CD4-positive, CD25-positive, alpha-beta regulatory T cell (primary cell): ENCODE measurements at regions not wholly inside any gene's neighbourhood (a gene's known extent, or its start where the extent isn't known, plus 50 kb on each side); places are given as distances from the start of the nearest gene placed in this dataset.

Experiments
- ATAC-seq, 2 donors: fragments of 150-1000 bp; cut with Tn5 transposase; one replicate each; pipeline ENCODE4 v1.10.0; 2021; ENCODE audit warnings: low read depth in 2 of 2, moderate number of reproducible peaks in 2 of 2, moderate library complexity in 1 of 2
- DNase-seq, 3 donors: peaks; one replicate each; pipeline versions ENCODE4 v3.0.0 to v3.0.0-alpha.2; 2012 to 2022; ENCODE audit warnings: mixed read lengths in 1 of 3
- H3K27ac ChIP-seq: one replicate; pipeline ENCODE4 v1.7.0; 2013; ENCODE audit warnings: mild to moderate bottlenecking, low read length; ENCODE audit not compliant: insufficient read depth, poor library complexity, severe bottlenecking
- H3K27me3 ChIP-seq: one replicate; pipeline ENCODE4 v1.7.0; 2013; ENCODE audit warnings: low read length; ENCODE audit not compliant: control insufficient read depth, insufficient read depth
- H3K36me3 ChIP-seq: one replicate; pipeline ENCODE4 v1.7.0; 2013; ENCODE audit warnings: mild to moderate bottlenecking, low read length, moderate library complexity; ENCODE audit not compliant: control insufficient read depth, insufficient read depth
- H3K4me1 ChIP-seq: 2 replicates; pipeline ENCODE4 v1.7.0; 2013; ENCODE audit warnings: mild to moderate bottlenecking, low read length; ENCODE audit not compliant: insufficient read depth, control insufficient read depth, poor library complexity, severe bottlenecking
- H3K4me3 ChIP-seq: one replicate; pipeline ENCODE4 v1.7.0; 2013; ENCODE audit warnings: low read depth, mild to moderate bottlenecking, low read length, moderate library complexity
- H3K9me3 ChIP-seq, 2 experiments: 1 replicate in 1 of 2; 2 replicates in 1 of 2; pipeline ENCODE4 v1.7.0; 2013; ENCODE audit warnings: low read length in 2 of 2, mild to moderate bottlenecking in 1 of 2, moderate library complexity in 1 of 2; ENCODE audit not compliant: control insufficient read depth in 2 of 2
- H3K27ac Mint-ChIP-seq, 3 donors: one replicate each; pipeline ENCODE4 v1.8.0; 2020 to 2022; ENCODE audit warnings: mild to moderate bottlenecking in 3 of 3, mixed read lengths in 3 of 3, moderate library complexity in 2 of 3
- H3K27me3 Mint-ChIP-seq: one replicate; pipeline ENCODE4 v1.8.0; 2022; ENCODE audit warnings: mild to moderate bottlenecking, mixed read lengths
- H3K36me3 Mint-ChIP-seq: one replicate; pipeline ENCODE4 v1.8.0; 2020; ENCODE audit warnings: mixed read lengths
- H3K4me1 Mint-ChIP-seq, 4 donors: one replicate each; pipeline ENCODE4 v1.8.0; 2020 to 2022; ENCODE audit warnings: mixed read lengths in 4 of 4, mild to moderate bottlenecking in 1 of 4
- H3K4me3 Mint-ChIP-seq, 4 donors: one replicate each; pipeline ENCODE4 v1.8.0; 2020 to 2022; ENCODE audit warnings: mild to moderate bottlenecking in 4 of 4, mixed read lengths in 4 of 4, moderate library complexity in 3 of 4
- H3K9me3 Mint-ChIP-seq, 7 donors: one replicate each; pipeline ENCODE4 v1.8.0; 2020 to 2022; ENCODE audit warnings: mixed read lengths in 7 of 7, mild to moderate bottlenecking in 3 of 7, moderate library complexity in 2 of 7

- no peak overlapping the region for H3K4me3 Mint-ChIP-seq
- no peak overlapping the region for H3K4me3 ChIP-seq
- no peak overlapping the region for H3K27ac Mint-ChIP-seq
- DNase-seq (no peak), ATAC-seq (no peak)
- no peaks in the 10 kb centered on the region for H3K9me3 ChIP-seq
- H3K4me1 ChIP-seq: no peaks in the 10 kb centered on the region
- H3K36me3 ChIP-seq: no peaks in the 10 kb centered on the region
- no peaks in the 10 kb centered on the region for H3K27me3 ChIP-seq
- no peaks in the 10 kb centered on the region for H3K4me1 Mint-ChIP-seq
- H3K27me3 Mint-ChIP-seq: no peaks in the 10 kb centered on the region
- H3K36me3 Mint-ChIP-seq: no peaks in the 10 kb centered on the region
- peaks cover 0 to 3% (median 0%) of the 10 kb centered on the region in 7 donors for H3K9me3 Mint-ChIP-seq
- no peak overlapping the region for H3K27ac ChIP-seq
Measured at GRCh38 chr5:171593401-171593800, 174.0 kb downstream of the FGF18 start.

GRCh38 chr5:171593976-171594375, 174.5 kb downstream of the FGF18 start:
- H3K36me3 ChIP-seq: no peaks in the 10 kb centered on the region
- Mint-ChIP-seq H3K4me3 (no peak overlapping the region), H3K27ac (no peak overlapping the region), H3K9me3 (peaks cover 0 to 3% (median 0%) of the 10 kb centered on the region in 7 donors), H3K27me3 (no peaks in the 10 kb centered on the region), H3K4me1 (no peaks in the 10 kb centered on the region), H3K36me3 (no peaks in the 10 kb centered on the region)
- no peak overlapping the region for H3K4me3 ChIP-seq
- no peak for DNase-seq
- no peaks in the 10 kb centered on the region for H3K27me3 ChIP-seq
- no peak overlapping the region for H3K27ac ChIP-seq
- no peaks in the 10 kb centered on the region for H3K4me1 ChIP-seq
- ATAC-seq: no peak
- no peaks in the 10 kb centered on the region for H3K9me3 ChIP-seq

- DNase-seq: no peak
- Mint-ChIP-seq H3K27me3 (no peaks in the 10 kb centered on the region), H3K4me1 (no peaks in the 10 kb centered on the region), H3K27ac (no peak overlapping the region), H3K4me3 (no peak overlapping the region), H3K36me3 (no peaks in the 10 kb centered on the region), H3K9me3 (peaks cover 0 to 3% (median 0%) of the 10 kb centered on the region in 7 donors)
- Histone ChIP-seq H3K4me1 (no peaks in the 10 kb centered on the region), H3K27ac (no peak overlapping the region), H3K27me3 (no peaks in the 10 kb centered on the region), H3K4me3 (no peak overlapping the region), H3K9me3 (no peaks in the 10 kb centered on the region), H3K36me3 (no peaks in the 10 kb centered on the region)
- no peak for ATAC-seq
Measured at GRCh38 chr5:171595401-171595800, 176.0 kb downstream of the FGF18 start.

- H3K36me3 ChIP-seq: no peaks in the 10 kb centered on the region
- ATAC-seq (no peak), DNase-seq (no peak)
- H3K4me3 Mint-ChIP-seq: no peak overlapping the region
- H3K27me3 ChIP-seq: no peaks in the 10 kb centered on the region
- H3K27ac Mint-ChIP-seq: no peak overlapping the region
- no peaks in the 10 kb centered on the region for H3K4me1 ChIP-seq
- peaks cover 0 to 3% (median 0%) of the 10 kb centered on the region in 7 donors for H3K9me3 Mint-ChIP-seq
- no peaks in the 10 kb centered on the region for H3K4me1 Mint-ChIP-seq
- no peak overlapping the region for H3K4me3 ChIP-seq
- no peak overlapping the region for H3K27ac ChIP-seq
- H3K27me3 Mint-ChIP-seq: no peaks in the 10 kb centered on the region
- no peaks in the 10 kb centered on the region for H3K9me3 ChIP-seq
- H3K36me3 Mint-ChIP-seq: no peaks in the 10 kb centered on the region
Measured at GRCh38 chr5:171595801-171596231, 176.4 kb downstream of the FGF18 start.

- DNase-seq (no peak), ATAC-seq (no peak)
- Histone ChIP-seq H3K9me3 (no peaks in the 10 kb centered on the region), H3K4me3 (no peak overlapping the region), H3K27ac (no peak overlapping the region), H3K27me3 (no peaks in the 10 kb centered on the region), H3K36me3 (no peaks in the 10 kb centered on the region), H3K4me1 (no peaks in the 10 kb centered on the region)
- Mint-ChIP-seq H3K36me3 (no peaks in the 10 kb centered on the region), H3K9me3 (peaks cover 0 to 3% (median 0%) of the 10 kb centered on the region in 7 donors), H3K4me3 (no peak overlapping the region), H3K27ac (no peak overlapping the region), H3K4me1 (no peaks in the 10 kb centered on the region), H3K27me3 (no peaks in the 10 kb centered on the region)
Measured at GRCh38 chr5:171596391-171596878, 177.0 kb downstream of the FGF18 start.

GRCh38 chr5:171597946-171598640, 178.6 kb downstream of the FGF18 start:
- no peaks in the 10 kb centered on the region for H3K36me3 Mint-ChIP-seq
- Histone ChIP-seq H3K36me3 (no peaks in the 10 kb centered on the region), H3K27ac (no peak overlapping the region), H3K27me3 (no peaks in the 10 kb centered on the region), H3K4me3 (no peak overlapping the region), H3K4me1 (no peaks in the 10 kb centered on the region), H3K9me3 (no peaks in the 10 kb centered on the region)
- DNase-seq: no peak
- H3K27ac Mint-ChIP-seq: no peak overlapping the region
- no peak for ATAC-seq
- H3K9me3 Mint-ChIP-seq: peaks cover 0 to 3% (median 0%) of the 10 kb centered on the region in 7 donors
- H3K27me3 Mint-ChIP-seq: no peaks in the 10 kb centered on the region
- H3K4me3 Mint-ChIP-seq: no peak overlapping the region
- no peaks in the 10 kb centered on the region for H3K4me1 Mint-ChIP-seq

GRCh38 chr5:171598641-171599152, 179.2 kb downstream of the FGF18 start:
- no peaks in the 10 kb centered on the region for H3K27me3 ChIP-seq
- ATAC-seq (no peak), DNase-seq (no peak)
- H3K36me3 ChIP-seq: no peaks in the 10 kb centered on the region
- no peak overlapping the region for H3K27ac ChIP-seq
- Mint-ChIP-seq H3K4me1 (no peaks in the 10 kb centered on the region), H3K27me3 (peaks cover 2% of the 10 kb centered on the region), H3K9me3 (peaks cover 0 to 3% (median 0%) of the 10 kb centered on the region in 7 donors), H3K27ac (no peak overlapping the region), H3K36me3 (no peaks in the 10 kb centered on the region), H3K4me3 (no peak overlapping the region)
- no peaks in the 10 kb centered on the region for H3K4me1 ChIP-seq
- no peaks in the 10 kb centered on the region for H3K9me3 ChIP-seq
- H3K4me3 ChIP-seq: no peak overlapping the region

- ATAC-seq (no peak), DNase-seq (no peak)
- Mint-ChIP-seq H3K4me1 (no peaks in the 10 kb centered on the region), H3K36me3 (no peaks in the 10 kb centered on the region), H3K27ac (no peak overlapping the region), H3K27me3 (peaks cover 9% of the 10 kb centered on the region), H3K4me3 (no peak overlapping the region), H3K9me3 (peaks cover 0 to 3% (median 1%) of the 10 kb centered on the region in 7 donors)
- Histone ChIP-seq H3K9me3 (no peaks in the 10 kb centered on the region), H3K4me1 (no peaks in the 10 kb centered on the region), H3K27me3 (no peaks in the 10 kb centered on the region), H3K36me3 (no peaks in the 10 kb centered on the region), H3K27ac (no peak overlapping the region), H3K4me3 (no peak overlapping the region)
Measured at GRCh38 chr5:171599411-171599810, 180.0 kb downstream of the FGF18 start.
